ENCODE measurements at regions not wholly inside any gene's neighbourhood (a gene's known extent, or its start where the extent isn't known, plus 50 kb on each side); places are given as distances from the start of the nearest gene placed in this dataset.

DNA sequence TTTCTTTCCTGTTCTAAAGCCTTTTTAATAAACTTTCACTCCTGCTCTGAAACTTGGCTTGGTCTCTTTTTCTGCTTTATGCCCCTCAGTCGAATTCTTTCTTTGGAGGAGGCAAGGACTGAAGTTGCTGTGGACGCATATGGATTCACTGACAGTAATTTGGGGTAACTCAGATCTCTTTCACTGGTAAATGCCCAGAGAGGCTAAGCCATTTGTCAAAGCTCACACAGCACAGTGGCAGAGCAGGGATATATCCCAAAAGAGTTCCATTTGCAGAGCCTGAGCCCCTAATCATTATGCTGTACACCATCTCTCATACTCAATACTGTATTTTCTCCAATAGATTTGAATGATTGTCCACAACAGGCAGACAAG lies 72.3 kb upstream of the GALNT15 start:
- DNase-seq (ENCODE audit: low read depth in 4 of 4, low spot score in 3 of 4), result no peak

DNA sequence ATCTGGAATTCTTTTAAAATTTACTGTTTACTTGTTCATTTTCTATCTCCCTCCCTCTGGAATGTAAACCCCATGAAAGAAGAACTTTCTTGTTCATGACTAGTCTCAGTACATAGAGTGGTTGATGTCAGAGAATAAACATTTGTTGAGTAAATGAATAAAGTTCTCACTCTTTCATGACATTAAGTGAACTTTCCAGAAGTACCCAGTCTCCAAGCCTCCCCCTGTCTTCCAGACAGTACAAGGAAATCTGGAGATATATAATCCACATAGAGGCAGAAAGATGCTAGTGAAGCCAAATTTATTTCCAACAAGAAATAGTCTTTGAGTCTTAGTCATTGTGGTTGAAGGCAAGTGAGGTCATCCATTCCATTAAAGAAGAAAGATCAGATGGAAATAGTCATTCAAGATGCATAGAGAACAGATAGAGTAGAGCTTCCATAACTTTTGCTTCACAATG lies 71.5 kb upstream of the GALNT15 start:
- no peak for DNase-seq (ENCODE audit: low read depth in 4 of 4, low spot score in 3 of 4)

DNA sequence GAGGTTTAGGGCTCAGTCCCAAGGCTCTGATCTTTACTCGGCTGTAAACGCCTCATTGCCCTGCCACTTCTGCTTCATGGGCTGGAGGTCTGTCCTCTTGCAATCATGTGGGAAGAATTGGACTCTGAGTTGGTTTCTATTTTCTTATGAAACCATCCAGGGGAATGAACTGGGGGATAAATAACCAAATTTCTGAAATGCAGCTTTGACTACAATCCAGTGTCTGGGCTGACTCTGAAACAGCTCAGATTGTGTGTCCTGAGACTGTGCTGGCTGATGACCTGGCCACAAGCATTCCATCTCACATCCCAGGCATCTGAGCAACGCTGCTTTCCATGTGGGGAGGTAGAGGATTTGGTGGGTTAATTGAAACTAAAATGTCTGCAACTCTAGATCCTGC lies 71.0 kb upstream of the GALNT15 start:
- DNase-seq (ENCODE audit: low read depth in 4 of 4, low spot score in 3 of 4), result no peak

DNA sequence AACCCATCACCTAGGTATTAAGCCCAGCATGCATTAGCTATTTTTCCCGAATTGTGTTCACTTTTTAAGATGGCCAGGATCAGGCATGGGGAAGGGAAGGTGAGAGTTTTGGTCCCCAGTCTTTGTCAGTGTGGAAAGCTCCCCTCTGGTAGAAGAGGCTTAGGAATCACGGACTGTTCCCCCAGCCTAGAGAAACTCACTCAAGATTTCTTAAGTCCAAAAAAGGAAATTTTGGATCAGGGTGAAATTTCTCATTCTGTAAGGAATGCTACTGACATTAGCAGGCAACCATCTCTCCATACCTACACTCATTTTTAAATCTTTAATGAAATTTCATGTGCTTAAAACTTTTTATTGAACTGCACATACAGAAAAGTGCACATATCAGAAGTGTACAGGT lies 70.3 kb upstream of the GALNT15 start:
- no peak for DNase-seq (ENCODE audit: low read depth in 4 of 4, low spot score in 3 of 4)

DNA sequence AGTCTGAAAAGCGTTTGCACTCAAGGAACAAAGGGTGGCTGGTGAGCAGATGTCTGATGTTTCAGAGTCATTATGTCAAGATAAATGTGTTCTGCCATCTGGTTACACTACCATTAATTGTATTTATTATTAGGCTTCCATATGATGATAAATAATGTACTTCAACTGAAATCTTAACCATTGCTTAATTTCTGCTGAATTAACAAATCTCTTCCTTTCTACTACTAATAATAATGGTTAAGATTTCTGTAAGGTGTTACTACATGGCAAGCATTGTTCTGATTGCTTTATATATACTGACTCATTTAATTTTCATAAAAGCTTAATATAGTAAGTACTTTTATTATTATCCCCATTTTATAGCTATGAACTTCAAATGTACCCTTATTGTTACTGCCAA lies 68.4 kb upstream of the GALNT15 start:
- no peak for DNase-seq (ENCODE audit: low read depth in 4 of 4, low spot score in 3 of 4)

DNA sequence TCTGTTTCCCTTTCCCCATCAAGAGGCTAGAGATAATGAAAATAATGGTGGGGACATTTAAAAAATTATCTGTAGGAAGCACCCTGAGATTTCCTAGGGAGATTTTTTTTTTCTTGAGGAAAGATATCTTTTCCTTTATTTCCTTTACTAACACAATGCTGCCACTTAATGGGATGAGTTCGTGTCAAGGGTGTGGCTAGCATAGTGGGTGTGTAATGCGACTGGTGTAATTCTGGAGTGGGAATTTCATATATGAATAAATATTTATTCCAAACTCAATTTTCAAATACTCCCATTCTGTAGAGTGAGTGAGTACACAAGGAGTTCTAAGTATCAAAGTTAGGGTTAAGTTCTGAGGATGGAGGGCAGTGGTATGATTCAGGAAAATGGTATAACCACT lies 66.1 kb upstream of the GALNT15 start:
- DNase-seq (ENCODE audit: low read depth in 4 of 4, low spot score in 3 of 4), result no peak

DNA sequence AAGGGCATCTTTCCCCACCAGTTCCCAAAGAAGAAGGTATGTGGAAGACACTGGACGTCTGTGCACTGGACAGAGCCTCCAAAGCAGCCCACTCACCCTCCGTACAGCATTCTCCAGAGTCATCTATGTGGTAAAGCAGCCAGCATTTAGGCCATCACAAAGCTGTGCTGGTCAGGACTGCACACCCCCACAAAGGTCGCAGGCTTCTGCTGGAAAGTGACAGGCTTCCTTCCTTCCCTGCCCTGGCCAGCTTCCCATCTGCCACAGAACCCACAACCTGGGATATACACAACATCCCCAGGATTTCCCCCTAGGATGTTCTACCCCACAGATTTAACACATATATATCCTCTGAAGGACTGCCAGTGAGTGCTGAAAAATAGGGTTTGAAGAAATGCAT lies 64.6 kb upstream of the GALNT15 start:
- DNase-seq (ENCODE audit: low read depth in 4 of 4, low spot score in 3 of 4), result no peak

DNA sequence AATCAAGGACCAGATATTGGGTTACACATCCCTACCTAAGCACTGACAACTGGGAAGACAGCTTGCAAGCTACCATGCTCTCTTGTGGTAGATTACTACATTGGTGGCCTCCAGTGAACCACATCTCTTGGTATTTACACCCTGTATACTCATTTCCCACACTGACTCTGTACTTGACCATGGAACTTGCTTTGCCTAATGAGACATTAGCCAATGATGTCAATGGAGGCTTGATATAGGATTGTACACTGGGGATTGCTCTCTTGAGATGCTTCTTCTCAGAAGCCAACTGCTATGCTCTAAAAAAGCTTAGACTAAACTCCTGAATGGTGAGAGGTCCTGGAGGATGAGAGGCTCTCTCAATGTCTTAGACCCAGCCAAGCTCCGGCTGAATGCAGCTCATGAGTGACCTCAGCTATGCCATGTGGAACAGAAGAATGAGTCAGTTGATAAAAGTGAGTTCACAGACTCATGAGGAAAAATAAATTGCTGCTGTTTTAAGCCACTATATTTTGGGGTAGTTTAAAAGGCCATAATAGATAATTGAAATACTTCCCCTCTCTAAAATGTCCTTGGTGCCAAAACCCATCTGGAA lies 61.5 kb upstream of the GALNT15 start:
- DNase-seq (ENCODE audit: low read depth in 4 of 4, low spot score in 3 of 4), result no peak

DNA sequence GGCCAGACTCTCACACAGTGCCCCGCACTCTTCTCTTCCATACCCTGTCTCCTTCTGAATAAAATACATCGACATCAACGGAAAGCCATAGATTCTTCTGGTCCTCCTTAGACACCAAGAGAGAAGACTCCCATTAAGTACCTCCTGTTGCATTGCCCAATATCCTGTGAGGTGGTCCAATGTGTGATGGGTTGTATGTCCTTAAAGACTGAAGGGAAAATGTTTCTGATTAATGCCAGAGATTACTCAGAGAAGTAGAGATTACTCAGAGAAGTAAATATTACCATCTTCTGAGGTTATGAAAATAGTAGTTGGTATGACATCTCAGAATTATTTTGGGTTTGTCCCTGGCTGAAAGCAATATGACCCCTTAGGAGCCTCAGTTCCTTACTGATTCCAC lies 60.8 kb upstream of the GALNT15 start:
- no peak for DNase-seq (ENCODE audit: low read depth in 4 of 4, low spot score in 3 of 4)

DNA sequence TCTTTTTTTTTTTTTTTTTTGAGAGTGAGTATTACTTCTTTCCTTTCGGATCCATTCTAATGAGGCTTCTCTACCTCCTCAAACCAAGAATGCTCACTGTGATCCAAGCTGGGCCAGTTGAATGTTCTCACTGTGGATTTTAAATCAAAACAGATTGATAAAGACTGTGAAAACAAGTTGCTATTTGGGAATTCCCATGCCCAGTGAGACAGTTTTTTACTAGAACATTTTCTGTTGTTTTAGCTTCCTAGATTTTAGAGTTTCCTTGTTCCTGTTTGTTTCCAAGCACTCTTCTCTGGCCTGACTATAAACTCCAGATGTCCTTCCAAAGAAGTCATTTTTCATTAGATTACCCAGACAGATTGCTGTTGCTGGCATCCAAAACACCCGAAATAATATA lies 60.1 kb upstream of the GALNT15 start:
- no peak for DNase-seq (ENCODE audit: low read depth in 4 of 4, low spot score in 3 of 4)

DNA sequence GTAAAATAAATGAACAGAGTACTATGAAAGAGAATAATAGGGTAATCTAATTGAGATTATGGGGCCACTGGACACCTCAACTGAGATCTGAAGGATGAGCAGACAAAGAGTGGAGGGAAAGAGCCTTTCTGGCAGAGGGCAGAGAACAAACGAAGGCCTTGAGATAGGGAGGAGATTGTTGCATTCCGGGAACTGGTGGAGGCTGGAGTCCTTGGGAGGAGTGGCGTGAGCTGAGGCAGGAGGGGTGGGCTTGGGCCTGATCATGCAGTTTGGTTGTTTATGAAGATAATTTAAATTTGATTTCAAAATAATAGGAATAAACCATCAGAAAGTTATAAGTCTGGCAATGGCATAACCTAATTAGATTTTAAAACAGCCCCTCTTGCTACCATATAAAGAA lies 59.5 kb upstream of the GALNT15 start:
- no peak for DNase-seq (ENCODE audit: low read depth in 4 of 4, low spot score in 3 of 4)

DNA sequence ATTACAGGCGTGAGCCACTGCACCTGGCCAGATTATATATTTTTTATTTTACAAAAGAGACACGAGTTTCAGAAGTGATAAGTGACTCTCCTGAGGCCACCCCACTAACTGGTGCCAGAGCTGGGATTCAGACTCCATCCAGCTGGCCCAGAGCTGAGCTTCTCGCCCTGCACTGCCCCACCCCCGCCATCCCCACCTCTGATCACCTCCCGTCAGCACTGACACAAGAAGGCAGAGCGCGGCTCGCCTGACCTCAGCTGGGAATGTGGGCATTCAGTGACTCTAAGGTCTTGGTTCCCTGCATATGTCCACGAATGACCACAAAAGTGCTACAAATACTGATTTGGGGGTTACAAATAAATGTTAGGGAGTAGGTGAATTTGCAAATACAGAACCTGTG lies 56.1 kb upstream of the GALNT15 start:
- DNase-seq (ENCODE audit: low read depth in 4 of 4, low spot score in 3 of 4), result no peak

DNA sequence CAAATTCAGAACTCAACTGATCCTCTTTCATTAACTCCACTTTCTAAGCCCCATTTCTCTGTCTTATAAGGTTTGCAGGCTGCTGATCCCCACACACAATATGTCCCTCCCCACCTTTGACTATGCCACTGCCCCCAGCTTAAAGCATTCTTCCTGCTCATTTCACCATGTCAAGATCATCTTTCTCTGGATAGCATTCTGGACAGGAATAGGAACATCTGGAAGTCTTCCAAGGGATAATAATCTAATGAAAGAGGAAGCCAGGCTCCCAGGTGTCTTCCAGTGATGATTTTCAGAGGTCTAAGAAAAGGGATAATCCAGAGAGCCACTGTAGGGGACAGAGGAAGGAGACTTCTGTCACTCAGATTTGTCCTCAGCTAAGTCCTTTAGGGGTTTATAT lies 54.6 kb upstream of the GALNT15 start:
- no peak for DNase-seq (ENCODE audit: low read depth in 4 of 4, low spot score in 3 of 4)

DNA sequence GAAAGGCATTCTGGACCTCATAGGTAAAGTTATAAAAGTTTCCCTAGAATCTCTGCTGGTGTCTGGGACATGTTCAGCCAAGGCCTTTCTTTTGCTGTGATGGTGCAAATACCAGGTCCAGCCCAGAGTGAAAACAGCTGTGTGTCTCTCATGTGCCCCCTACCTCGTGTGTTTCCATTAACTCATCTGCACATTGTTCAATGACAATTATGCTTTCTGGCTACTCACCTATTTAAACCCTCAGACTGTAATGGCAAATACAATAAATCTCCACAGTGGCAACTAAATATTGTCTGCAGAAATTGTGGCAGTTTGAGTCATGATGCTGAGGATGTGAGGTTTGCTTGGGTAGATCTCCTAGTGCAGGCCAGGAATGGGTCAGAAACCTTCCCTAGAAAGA lies 53.1 kb upstream of the GALNT15 start:
- no peak for DNase-seq (ENCODE audit: low read depth in 4 of 4, low spot score in 3 of 4)

DNA sequence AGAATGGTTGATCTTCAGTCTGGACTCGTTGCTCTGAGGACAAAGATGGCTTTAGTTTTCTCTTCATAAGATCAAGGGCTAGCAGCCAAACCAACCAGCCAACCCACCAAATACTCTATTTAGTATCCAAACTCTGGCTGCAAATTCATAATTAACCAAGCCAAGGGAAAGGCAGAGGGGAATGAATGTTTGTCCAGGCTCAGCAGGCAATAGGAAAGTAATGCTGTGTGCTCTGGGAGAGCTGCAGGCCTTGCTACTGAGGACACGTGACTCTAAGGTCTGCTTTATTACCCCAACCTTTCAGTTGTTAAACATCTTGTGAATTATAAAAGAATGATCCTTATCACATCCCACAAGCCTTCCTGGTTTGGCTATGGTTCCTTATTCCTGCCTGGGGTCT lies 52.3 kb upstream of the GALNT15 start:
- DNase-seq (ENCODE audit: low read depth in 4 of 4, low spot score in 3 of 4), result no peak

DNA sequence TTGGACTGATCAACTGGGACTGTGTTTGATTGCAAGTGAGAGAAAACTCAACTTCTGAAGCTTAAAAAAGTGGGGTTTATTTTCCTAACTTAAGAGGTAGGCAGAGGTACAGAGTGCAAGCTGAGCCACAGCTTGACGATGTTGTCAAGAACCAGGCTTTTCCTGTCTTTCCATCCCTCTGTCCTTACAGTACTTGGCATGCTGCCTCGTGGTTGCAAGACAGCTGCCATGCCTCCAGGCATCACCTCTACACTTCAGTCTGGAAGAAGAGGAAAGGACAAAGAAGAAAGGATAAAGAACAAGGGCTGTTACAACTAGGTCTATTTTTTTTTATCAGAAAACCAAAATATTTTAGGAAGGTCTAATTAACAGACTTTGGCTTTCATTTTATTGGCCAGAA lies 51.8 kb upstream of the GALNT15 start:
- DNase-seq (ENCODE audit: low read depth in 4 of 4, low spot score in 3 of 4), result no peak

DNA sequence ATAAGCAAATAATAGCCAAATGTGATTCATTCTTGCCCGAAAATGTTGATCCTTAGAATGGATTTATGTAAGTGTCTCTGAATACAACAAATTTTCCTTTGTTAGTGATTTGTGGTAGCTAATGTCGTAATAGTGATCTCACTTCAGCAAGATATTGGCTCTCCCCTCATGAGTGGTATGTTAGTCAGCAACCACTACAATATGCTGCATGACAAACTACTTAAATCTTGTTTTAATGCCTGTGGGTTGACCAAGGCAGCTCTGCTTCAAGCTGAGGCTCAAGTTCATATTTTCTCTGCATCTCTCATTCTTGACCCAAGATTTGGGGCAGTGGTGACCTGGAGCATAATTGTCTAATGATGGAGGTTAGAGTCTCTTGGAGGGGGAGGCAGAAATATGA lies 49.8 kb upstream of the GALNT15 start:
- no peak for DNase-seq (ENCODE audit: low read depth in 4 of 4, low spot score in 3 of 4)
